C4-2B (cell line): ENCODE measurements at regions not wholly inside any gene's neighbourhood (a gene's known extent, or its start where the extent isn't known, plus 50 kb on each side); places are given as distances from the start of the nearest gene placed in this dataset.

ENCODE experiments used
- CTCF ChIP-seq: fragments of 450-650 bp; conservative IDR thresholded peaks from 2 replicates; pipeline ENCODE4 v1.5.1; 2017; ENCODE audit warnings: mild to moderate bottlenecking
- ZFX ChIP-seq: fragments of 450-650 bp; IDR thresholded peaks from 2 replicates; pipeline ENCODE4 v1.6.1; 2017

DNA sequence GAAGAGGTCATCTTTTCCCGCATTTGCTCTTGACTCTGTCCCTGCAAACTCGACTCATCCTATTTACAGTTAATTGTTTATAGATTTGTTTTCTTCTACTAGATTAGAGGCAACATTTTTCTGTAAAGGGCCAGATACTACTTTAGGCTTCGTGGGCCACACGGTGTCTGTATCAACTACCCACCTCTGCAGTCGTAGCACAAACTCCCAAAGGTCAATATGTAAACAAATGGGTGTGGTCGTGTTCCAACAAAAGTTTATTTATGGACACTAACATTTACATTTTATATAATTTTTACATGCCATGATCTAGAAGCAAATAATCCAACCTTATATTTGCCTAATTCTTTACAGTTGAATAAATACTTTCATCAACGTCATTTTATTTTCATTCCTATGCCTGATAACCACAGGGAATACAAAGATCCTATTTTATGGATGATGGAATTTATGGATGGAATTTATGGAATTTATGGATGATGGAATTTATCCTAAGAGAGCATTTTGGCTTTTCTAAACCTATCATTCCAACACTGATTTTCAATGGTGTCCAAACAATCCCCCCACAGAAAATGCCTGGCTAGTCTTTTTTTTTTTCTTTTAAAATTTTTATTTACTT, 232.8 kb downstream of the MYLK4 start:
- TF ChIP-seq CTCF (no peak), ZFX (no peak)
